Gastroesophageal sphincter (tissue), 4 donors: ENCODE measurements at regions not wholly inside any gene's neighbourhood (a gene's known extent, or its start where the extent isn't known, plus 50 kb on each side); places are given as distances from the start of the nearest gene placed in this dataset.

Source experiments
- ATAC-seq: fragments of 150-250 bp; one replicate; pipeline ENCODE4 v1.9.1; 2016; ENCODE audit warnings: mild to moderate bottlenecking, moderate library complexity
- H3K27ac ChIP-seq, 4 donors: fragments of 200-600 bp; sonication (generic) in 3 of 4; 1 replicate in 3 of 4; 2 replicates in 1 of 4; pipeline ENCODE4 v1.5.1; 2016 to 2019
- H3K27me3 ChIP-seq: fragments of 200-600 bp; sonication (generic); one replicate; pipeline ENCODE4 v1.5.1; 2019
- H3K36me3 ChIP-seq, 2 donors: fragments of 200-600 bp; sonication (generic); one replicate each; pipeline ENCODE4 v1.5.1; 2019; ENCODE audit warnings: control low read depth in 1 of 2
- H3K4me1 ChIP-seq, 3 donors: fragments of 200-600 bp; sonication (generic); 1 replicate in 2 of 3; 2 replicates in 1 of 3; pipeline ENCODE4 v1.5.1; 2016 to 2019; ENCODE audit warnings: control low read depth in 2 of 3
- H3K4me3 ChIP-seq, 2 donors: fragments of 200-600 bp; sonication (generic); one replicate each; pipeline ENCODE4 v1.5.1; 2019; ENCODE audit warnings: mild to moderate bottlenecking in 1 of 2, moderate library complexity in 1 of 2
- H3K9me3 ChIP-seq, 3 donors: fragments of 200-600 bp; sonication (generic); one replicate each; pipeline ENCODE4 v1.5.1; 2017 to 2019; ENCODE audit warnings: control low read depth in 2 of 3
- CTCF ChIP-seq, 4 experiments: fragments of 200-600 bp in 2 of 4; fragments of 450-650 bp in 2 of 4; sonication (generic) in 1 of 4; IDR thresholded peaks; one replicate each; pipeline ENCODE4 v1.5.1; 2017 to 2019; ENCODE audit warnings: antibody characterized with exemption in 4 of 4, mild to moderate bottlenecking in 2 of 4, moderate library complexity in 2 of 4
- EP300 ChIP-seq: sonication (generic); formaldehyde crosslinking; IDR thresholded peaks from one replicate; pipeline ENCODE4 v1.6.1; 2017; ENCODE audit warnings: antibody characterized with exemption, mild to moderate bottlenecking
- POLR2A ChIP-seq, 2 donors: fragments of 450-650 bp; IDR thresholded peaks; one replicate each; pipeline ENCODE4 v1.6.1; 2017; ENCODE audit warnings: antibody characterized with exemption in 2 of 2, mild to moderate bottlenecking in 2 of 2, moderate library complexity in 1 of 2
- POLR2AphosphoS5 ChIP-seq: sonication (generic); formaldehyde crosslinking; IDR thresholded peaks from one replicate; pipeline ENCODE4 v1.6.1; 2017; ENCODE audit warnings: antibody characterized with exemption
- WGBS, 2 donors: methylation state at CpG; one replicate each; pipeline ENCODE4 v1.1.5; 2018; ENCODE audit warnings: low coverage in 1 of 2; 5-methylcytosine and 5-hydroxymethylcytosine counted together

DNA sequence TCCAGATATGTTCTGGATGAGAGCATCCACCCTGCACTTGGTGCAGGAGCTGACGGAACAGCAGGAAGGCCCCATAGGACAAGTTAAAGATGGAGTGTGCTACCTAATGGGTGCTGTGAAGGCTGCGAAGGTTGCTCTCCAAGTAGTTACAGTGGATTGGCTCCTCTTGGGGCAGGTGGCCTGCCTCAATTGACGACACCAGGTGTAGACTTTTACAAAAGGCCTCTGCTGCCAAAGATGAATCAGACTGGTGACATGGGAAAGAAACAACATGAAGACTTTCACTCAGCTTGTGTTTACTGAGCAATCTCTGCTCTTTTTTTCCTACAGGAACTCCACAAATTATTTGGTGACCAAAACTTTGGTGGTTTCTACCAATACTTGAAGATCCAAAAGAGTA is 437.7 kb downstream of the PLCL1 start:
- TF ChIP-seq POLR2A (IDR thresholded peaks at IDR 0.05) = no peak
- TF ChIP-seq CTCF (IDR thresholded peaks at IDR 0.05) = no peak
- no peak for TF ChIP-seq EP300
- no peak for TF ChIP-seq POLR2AphosphoS5
- no peaks in the 10 kb centered on the region for H3K9me3 ChIP-seq
- H3K36me3 ChIP-seq = no peaks in the 10 kb centered on the region
- H3K27me3 ChIP-seq = no peaks in the 10 kb centered on the region
- no peak overlapping the region for H3K27ac ChIP-seq
- H3K4me3 ChIP-seq = no peak overlapping the region
- no peaks in the 10 kb centered on the region for H3K4me1 ChIP-seq
- 71% methylated on average over 2 of the region's 3 CpGs; no CpG with 5 or more reads in 1 of the 2 donors for WGBS, 2 donors
- ATAC-seq = no peak

DNA sequence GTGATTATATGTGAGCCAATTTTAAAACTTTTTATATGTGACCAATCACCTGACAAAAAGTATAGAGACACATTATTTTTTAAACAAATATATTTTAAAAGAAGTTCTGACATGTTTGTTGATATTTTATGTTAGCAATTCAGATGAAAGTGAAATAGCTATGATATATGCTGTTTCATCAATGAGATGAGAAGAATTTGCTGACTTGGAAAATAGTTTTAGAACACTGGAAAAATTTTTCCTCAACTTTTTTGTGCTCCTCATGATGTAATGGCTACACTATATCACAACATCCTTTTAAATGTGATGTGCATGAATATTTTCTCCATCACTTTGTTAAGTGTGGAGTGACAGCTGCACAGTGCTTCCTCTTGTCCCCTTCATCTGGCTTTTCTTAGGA is 434.0 kb downstream of the PLCL1 start:
- Histone ChIP-seq H3K27ac (no peak overlapping the region), H3K4me1 (no peaks in the 10 kb centered on the region), H3K27me3 (no peaks in the 10 kb centered on the region), H3K9me3 (no peaks in the 10 kb centered on the region), H3K36me3 (no peaks in the 10 kb centered on the region), H3K4me3 (no peak overlapping the region)
- TF ChIP-seq POLR2AphosphoS5 = no peak
- TF ChIP-seq EP300 = no peak
- TF ChIP-seq POLR2A (IDR thresholded peaks at IDR 0.05) = no peak
- TF ChIP-seq CTCF (IDR thresholded peaks at IDR 0.05) = no peak
- ATAC-seq = no peak

GRCh38 chr2:198236338-198236737 is 431.9 kb downstream of the PLCL1 start:
- H3K4me1 ChIP-seq = no peaks in the 10 kb centered on the region
- no peaks in the 10 kb centered on the region for H3K9me3 ChIP-seq
- no peak overlapping the region for H3K27ac ChIP-seq
- no peak for ATAC-seq
- TF ChIP-seq POLR2AphosphoS5 = no peak
- TF ChIP-seq POLR2A (IDR thresholded peaks at IDR 0.05) = no peak
- TF ChIP-seq EP300 = no peak
- TF ChIP-seq CTCF (IDR thresholded peaks at IDR 0.05) = no peak
- no peak overlapping the region for H3K4me3 ChIP-seq
- H3K27me3 ChIP-seq = no peaks in the 10 kb centered on the region
- no peaks in the 10 kb centered on the region for H3K36me3 ChIP-seq

DNA sequence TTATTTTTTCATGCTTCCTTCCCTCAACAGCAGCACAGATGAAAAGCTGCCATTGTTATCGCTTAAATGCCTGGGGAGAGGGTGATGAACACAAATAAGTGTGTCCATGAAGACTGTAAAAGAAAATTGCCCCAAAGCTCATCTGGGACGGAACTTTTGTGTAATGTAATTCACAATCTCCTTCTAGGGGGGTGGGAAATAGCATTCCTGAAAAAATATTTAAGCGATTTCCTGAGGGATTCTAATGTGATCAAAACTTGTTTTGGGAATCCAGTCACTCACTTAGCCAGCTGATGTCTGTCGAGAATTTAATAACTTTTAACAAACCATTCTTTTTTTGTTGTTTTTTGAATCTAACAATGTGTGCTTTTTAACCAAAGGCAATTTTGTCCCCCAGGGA is 427.9 kb downstream of the PLCL1 start:
- Histone ChIP-seq H3K9me3 (no peaks in the 10 kb centered on the region), H3K36me3 (no peaks in the 10 kb centered on the region), H3K27me3 (no peaks in the 10 kb centered on the region), H3K4me3 (no peak overlapping the region), H3K27ac (no peak overlapping the region), H3K4me1 (no peaks in the 10 kb centered on the region)
- ATAC-seq = no peak
- TF ChIP-seq EP300 (no peak), CTCF (IDR thresholded peaks at IDR 0.05) (no peak), POLR2AphosphoS5 (no peak), POLR2A (IDR thresholded peaks at IDR 0.05) (no peak)
- 73 to 78% methylated on average over 3 to 4 of the region's 4 CpGs for WGBS, 2 donors

DNA sequence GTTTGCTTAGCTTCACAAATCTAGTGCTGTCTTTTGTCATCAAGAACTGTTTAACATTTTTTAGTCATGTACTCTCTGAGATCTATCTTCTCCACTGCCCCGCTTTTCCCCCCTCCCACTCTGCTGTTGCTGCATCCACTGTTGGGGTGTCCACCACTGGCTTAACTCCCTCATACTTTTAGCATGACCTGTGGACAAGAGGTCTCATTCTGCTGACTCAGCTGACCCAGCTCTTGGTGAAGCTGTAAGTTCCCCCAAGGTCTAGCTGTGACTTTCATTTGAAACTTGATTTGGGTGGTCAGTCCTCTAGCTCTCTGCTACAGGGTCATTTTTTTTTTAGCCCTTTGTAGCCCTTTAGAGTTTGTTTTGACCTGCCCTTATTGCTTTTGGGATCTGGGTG is 427.2 kb downstream of the PLCL1 start:
- H3K36me3 ChIP-seq = no peaks in the 10 kb centered on the region
- peak overlapping the region in 1 of 4 donors; percentile 5 for H3K27ac ChIP-seq
- WGBS, 2 donors = 80 to 100% methylated on average over 1 of the region's 1 CpG
- H3K4me3 ChIP-seq = no peak overlapping the region
- no peaks in the 10 kb centered on the region for H3K4me1 ChIP-seq
- TF ChIP-seq POLR2AphosphoS5 = no peak
- no peak for TF ChIP-seq CTCF (IDR thresholded peaks at IDR 0.05)
- TF ChIP-seq EP300 = no peak
- TF ChIP-seq POLR2A (IDR thresholded peaks at IDR 0.05) = no peak
- H3K9me3 ChIP-seq = no peaks in the 10 kb centered on the region
- H3K27me3 ChIP-seq = no peaks in the 10 kb centered on the region
- ATAC-seq = no peak
